Progenitor cell of endocrine pancreas (in vitro differentiated cells): ENCODE measurements at regions not wholly inside any gene's neighbourhood (a gene's known extent, or its start where the extent isn't known, plus 50 kb on each side); places are given as distances from the start of the nearest gene placed in this dataset.

Source experiments
- DNase-seq: peaks from one replicate; pipeline ENCODE4 v3.0.0; 2021; ENCODE audit warnings: low spot score; ENCODE audit not compliant: unreplicated experiment
- H3K27ac Mint-ChIP-seq: 2 replicates; pipeline ENCODE4 v1.8.0; 2021; ENCODE audit warnings: mild to moderate bottlenecking, moderate library complexity, mixed read lengths
- H3K27me3 Mint-ChIP-seq: 2 replicates; pipeline ENCODE4 v1.8.0; 2021; ENCODE audit warnings: mixed read lengths
- H3K36me3 Mint-ChIP-seq: 2 replicates; pipeline ENCODE4 v1.8.0; 2022; ENCODE audit warnings: mixed read lengths; ENCODE audit not compliant: insufficient read depth
- H3K4me1 Mint-ChIP-seq: 2 replicates; pipeline ENCODE4 v1.8.0; 2021; ENCODE audit warnings: low read depth, mixed read lengths
- H3K4me3 Mint-ChIP-seq: 2 replicates; pipeline ENCODE4 v1.8.0; 2021; ENCODE audit warnings: low read depth, mild to moderate bottlenecking, moderate library complexity, mixed read lengths
- H3K9me3 Mint-ChIP-seq: 2 replicates; pipeline ENCODE4 v1.8.0; 2021; ENCODE audit warnings: low read depth, mixed read lengths
- CTCF ChIP-seq: fragments of 200-600 bp; sonication (generic); IDR thresholded peaks from one replicate; pipeline ENCODE4 v1.5.0; 2021; ENCODE audit warnings: antibody characterized with exemption, mild to moderate bottlenecking; ENCODE audit not compliant: unreplicated experiment

- Mint-ChIP-seq H3K36me3 (no peaks in the 10 kb centered on the region), H3K27me3 (no peaks in the 10 kb centered on the region), H3K9me3 (peaks cover 4% of the 10 kb centered on the region), H3K27ac (no peak overlapping the region), H3K4me1 (no peaks in the 10 kb centered on the region), H3K4me3 (no peak overlapping the region)
- no peak for TF ChIP-seq CTCF
- DNase-seq: no peak
Observed at GRCh38 chr1:112778137-112778536, 63.0 kb upstream of the PPM1J start.

DNA sequence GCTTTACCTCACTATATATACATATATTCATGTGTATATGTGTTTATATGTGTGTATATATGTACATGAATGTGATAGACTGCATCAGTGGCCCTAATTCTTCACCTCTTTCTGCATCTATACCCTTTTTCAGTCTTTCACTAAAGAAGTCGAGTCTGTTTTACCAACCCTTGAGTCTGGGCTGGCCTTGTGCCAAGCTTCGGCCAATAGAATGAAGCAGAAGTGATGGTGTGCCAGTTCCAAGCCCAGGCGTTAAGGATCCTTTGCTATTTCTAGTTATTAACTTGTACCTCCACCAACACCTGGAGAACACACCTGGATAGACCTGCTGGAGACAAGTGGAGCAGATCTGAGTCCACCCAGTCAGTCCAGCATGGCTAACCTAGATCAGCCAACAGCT is 61.6 kb upstream of the PPM1J start:
- Mint-ChIP-seq H3K27ac (no peak overlapping the region), H3K4me3 (no peak overlapping the region), H3K4me1 (no peaks in the 10 kb centered on the region), H3K27me3 (no peaks in the 10 kb centered on the region), H3K9me3 (peaks cover 3% of the 10 kb centered on the region), H3K36me3 (no peaks in the 10 kb centered on the region)
- DNase-seq: no peak
- TF ChIP-seq CTCF: no peak

GRCh38 chr1:112772781-112773180 is 57.6 kb upstream of the PPM1J start:
- no peaks in the 10 kb centered on the region for H3K4me1 Mint-ChIP-seq
- no peak overlapping the region for H3K4me3 Mint-ChIP-seq
- no peak for DNase-seq
- H3K27me3 Mint-ChIP-seq: no peaks in the 10 kb centered on the region
- H3K36me3 Mint-ChIP-seq: no peaks in the 10 kb centered on the region
- H3K9me3 Mint-ChIP-seq: peaks cover 3% of the 10 kb centered on the region
- TF ChIP-seq CTCF: no peak
- no peak overlapping the region for H3K27ac Mint-ChIP-seq

DNA sequence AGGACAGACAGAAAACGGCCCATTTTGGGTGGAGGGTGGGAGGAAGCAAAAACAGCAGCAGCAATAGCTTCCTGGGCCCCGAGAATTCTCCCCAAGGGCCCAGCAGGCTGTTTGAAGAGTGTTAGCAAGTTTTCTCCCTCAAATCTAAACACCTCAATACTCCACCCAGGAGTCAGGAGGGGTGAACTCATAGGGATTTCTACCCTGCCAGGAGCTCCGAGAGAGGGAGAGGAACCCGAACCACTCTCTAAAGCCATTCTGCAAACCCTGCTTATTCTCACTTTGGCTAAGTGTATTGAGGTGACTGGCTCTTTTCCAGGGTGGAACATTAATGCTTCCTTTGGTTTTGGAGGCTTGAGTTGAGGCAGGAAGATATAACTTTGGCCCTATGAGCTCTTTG is 55.6 kb upstream of the PPM1J start:
- no peak for DNase-seq
- Mint-ChIP-seq H3K36me3 (no peaks in the 10 kb centered on the region), H3K9me3 (peaks cover 8% of the 10 kb centered on the region), H3K4me1 (no peaks in the 10 kb centered on the region), H3K27me3 (no peaks in the 10 kb centered on the region), H3K27ac (no peak overlapping the region), H3K4me3 (no peak overlapping the region)
- TF ChIP-seq CTCF: no peak

DNA sequence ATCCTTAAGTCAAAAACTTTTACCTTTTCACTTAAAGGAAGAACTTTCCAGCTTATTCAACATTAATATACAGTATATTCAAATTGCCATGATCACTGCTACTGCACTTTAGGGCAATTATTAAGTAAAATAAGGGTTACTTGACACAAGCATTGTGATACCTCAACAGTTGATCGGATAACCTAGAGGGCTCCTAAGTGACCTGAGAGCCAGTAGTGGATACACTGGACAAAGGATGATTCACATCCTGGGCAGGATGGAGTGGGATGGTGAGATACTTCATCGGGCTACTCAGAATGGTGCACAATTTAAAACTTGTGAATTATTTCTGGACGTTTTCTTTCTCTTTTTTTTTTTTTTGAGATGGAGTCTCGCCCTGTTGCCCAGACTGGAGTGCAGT is 54.5 kb upstream of the PPM1J start:
- Mint-ChIP-seq H3K36me3 (no peaks in the 10 kb centered on the region), H3K9me3 (peaks cover 8% of the 10 kb centered on the region), H3K4me3 (no peak overlapping the region), H3K4me1 (no peaks in the 10 kb centered on the region), H3K27me3 (no peaks in the 10 kb centered on the region), H3K27ac (no peak overlapping the region)
- TF ChIP-seq CTCF: no peak
- DNase-seq: no peak

- no peak for TF ChIP-seq CTCF
- Mint-ChIP-seq H3K27me3 (no peaks in the 10 kb centered on the region), H3K4me1 (peaks cover 2% of the 10 kb centered on the region), H3K27ac (no peak overlapping the region), H3K36me3 (no peaks in the 10 kb centered on the region), H3K9me3 (peaks cover 5% of the 10 kb centered on the region), H3K4me3 (no peak overlapping the region)
- DNase-seq: no peak
Observed at GRCh38 chr1:112767646-112768045, 52.5 kb upstream of the PPM1J start.
